ENCODE measurements at regions not wholly inside any gene's neighbourhood (a gene's known extent, or its start where the extent isn't known, plus 50 kb on each side); places are given as distances from the start of the nearest gene placed in this dataset.
A peak's percentile ranks its signal among the peaks of the same experiment; 100 is the strongest.

- in situ Hi-C loops (cut with MboI): loop anchor here (5.0 kb wide), 1 partner anchor 157 kb away; no protein-coding TSS in a partner anchor
- no peaks in the 10 kb centered on the region for H3K27me3 ChIP-seq (ENCODE audit: control insufficient read depth in 2 of 2, insufficient read depth in 2 of 2, low read length in 2 of 2)
- peak overlapping the region; percentile 97; the same call in 2 of the 3 replicates for H3K27ac ChIP-seq (ENCODE audit: extremely low read depth, low read depth, low read length)
- intact Hi-C loops (cut with micrococcal nuclease): no loop called here
- no peaks in the 10 kb centered on the region for H3K4me1 ChIP-seq (replicated peaks in 1 of 2; ENCODE audit: control insufficient read depth in 2 of 2, insufficient read depth in 2 of 2, low read length in 2 of 2)
- no peak for TF ChIP-seq PBX2 (CRISPR knock-in tag; IDR thresholded peaks at IDR 0.05; ENCODE audit: low read depth)
- peak; percentile 35; the same call in 1 of the 2 replicates for TF ChIP-seq PBX2 (tag; conservative IDR thresholded peaks at IDR 0.05; ENCODE audit: low read depth)
- TF ChIP-seq ID3 (CRISPR knock-in tag; IDR thresholded peaks at IDR 0.05): no peak
- TF ChIP-seq ID3 (tag; IDR thresholded peaks at IDR 0.05): no peak
- TF ChIP-seq BRD4 (IDR thresholded peaks at IDR 0.05): peak; percentile 22; the same call in 1 of the 2 replicates
- peak; percentile 38; the same call in 1 of the 2 replicates for TF ChIP-seq ZNF766 (CRISPR knock-in tag; conservative IDR thresholded peaks at IDR 0.05)
- no peak for TF ChIP-seq CREM (IDR thresholded peaks at IDR 0.05; ENCODE audit: low read depth)
- peak; percentile 42 for TF ChIP-seq MEIS2 (IDR thresholded peaks at IDR 0.05; ENCODE audit: partially characterized antibody)
- 0 out of 2 replicates have a peak, but pooled peaks have one; percentile 21 for TF ChIP-seq GTF2E2 (tag; IDR thresholded peaks at IDR 0.05)
- TF ChIP-seq NBN (IDR thresholded peaks at IDR 0.05; ENCODE audit: low read depth): no peak
- peak; percentile 88 to 95 for TF ChIP-seq MLLT1 (IDR thresholded peaks at IDR 0.05)
- peak; percentile 38 for TF ChIP-seq CEBPB (tag; IDR thresholded peaks at IDR 0.05)
- TF ChIP-seq AFF1 (IDR thresholded peaks at IDR 0.05; ENCODE audit: low read depth in 1 of 2, partially characterized antibody in 2 of 2): peak; percentile 61 to 69
- H4K20me1 ChIP-seq (replicated peaks; ENCODE audit: control insufficient read depth, insufficient read depth, low read length): no peaks in the 10 kb centered on the region
- DNase-seq (ENCODE audit: extremely low read depth in 1 of 4, low spot score in 3 of 4) (peak in 1 of 4 experiments; percentile 56), FAIRE-seq (no peak), ATAC-seq (peak; percentile 66)
- H2AFZ ChIP-seq (ENCODE audit: low read depth, low read length): peak overlapping the region; percentile 14; the same call in 1 of the 2 replicates
- 0 out of 2 replicates have a peak, but pooled peaks cover 7% of the 10 kb centered on the region for H3K9me3 ChIP-seq (replicated peaks; ENCODE audit: control insufficient read depth, insufficient read depth, low read depth, low read length)
- H3K4me2 ChIP-seq (ENCODE audit: insufficient read depth, low read length): peak overlapping the region; percentile 67
- no TSS peak for BruUV-seq (replicated peaks)
- peaks cover 16% of the 10 kb centered on the region; the same call in 1 of the 3 replicates for H3K36me3 ChIP-seq (ENCODE audit: control insufficient read depth, insufficient read depth, low read length)
- no peaks in the 10 kb centered on the region for H3K9me1 ChIP-seq (ENCODE audit: control insufficient read depth, insufficient read depth, low read length)
- POLR2A ChIA-PET: interaction anchor here (0.7 to 1.8 kb wide), 3 partner anchors 10 to 155 kb away, joined by 3 to 4 read pairs (median 3); no protein-coding TSS in a partner anchor
- peaks cover 98% of the 10 kb centered on the region for H3K79me2 ChIP-seq (ENCODE audit: control insufficient read depth, insufficient read depth, low read length)
- CTCF ChIA-PET (ENCODE audit: low intra/inter-chr PET ratio): no interaction called here
- H3K9ac ChIP-seq (ENCODE audit: insufficient read depth in 1 of 2, low read depth in 2 of 2, low read length in 2 of 2): peak overlapping the region in 1 of 2 experiments; percentile 95; a peak in 2 of 4 replicates
- H3K4me3 ChIP-seq: peak overlapping the region; percentile 17
These were observed 590.8 kb upstream of the ADGRB3 start for GRCh38 chr6:68044264-68044663.

Measured in K562 (cell line).